OCI-LY1 (cell line): ENCODE measurements at regions not wholly inside any gene's neighbourhood (a gene's known extent, or its start where the extent isn't known, plus 50 kb on each side); places are given as distances from the start of the nearest gene placed in this dataset.

Experiments
- H2AFZ ChIP-seq: fragments of 200-600 bp; sonication (generic), shearing (Covaris generic); 2 replicates; pipeline ENCODE4 v1.6.0; 2014; ENCODE audit warnings: antibody characterized with exemption, mild to moderate bottlenecking, low read length
- H3F3A ChIP-seq: fragments of 200-600 bp; sonication (generic), shearing (Covaris generic); 2 replicates; pipeline ENCODE4 v1.6.0; 2014; ENCODE audit warnings: mild to moderate bottlenecking, antibody characterized with exemption, low read length, moderate library complexity; ENCODE audit not compliant: insufficient read depth
- H3K27ac ChIP-seq: fragments of 200-600 bp; sonication (generic); 2 replicates; pipeline ENCODE4 v1.5.1; 2014; ENCODE audit warnings: low read length, mixed run types, mild to moderate bottlenecking, low read depth; ENCODE audit not compliant: poor library complexity, severe bottlenecking
- H3K27me3 ChIP-seq: fragments of 200-600 bp; sonication (generic); 2 replicates; pipeline ENCODE4 v1.6.0; 2014; ENCODE audit warnings: antibody characterized with exemption, mild to moderate bottlenecking, low read length, moderate library complexity; ENCODE audit not compliant: insufficient read depth
- H3K36me3 ChIP-seq: fragments of 200-600 bp; sonication (generic); 2 replicates; pipeline ENCODE4 v1.6.1; 2014; ENCODE audit warnings: mild to moderate bottlenecking, antibody characterized with exemption, low read length, moderate library complexity, mixed read lengths; ENCODE audit not compliant: insufficient read depth
- H3K4me1 ChIP-seq: fragments of 200-600 bp; sonication (generic); 2 replicates; pipeline ENCODE4 v1.5.1; 2014; ENCODE audit warnings: mild to moderate bottlenecking, low read length, moderate library complexity; ENCODE audit not compliant: insufficient read depth, severe bottlenecking
- H3K4me2 ChIP-seq: fragments of 200-600 bp; sonication (generic), shearing (Covaris generic); 2 replicates; pipeline ENCODE4 v1.6.1; 2014; ENCODE audit warnings: low read length
- H3K4me3 ChIP-seq: fragments of 200-600 bp; sonication (generic); 2 replicates; pipeline ENCODE4 v1.5.1; 2014; ENCODE audit warnings: low read length, low read depth, mild to moderate bottlenecking, mixed read lengths; ENCODE audit not compliant: poor library complexity, severe bottlenecking
- H3K79me2 ChIP-seq: fragments of 200-600 bp; shearing (Covaris generic); 2 replicates; pipeline ENCODE4 v1.6.1; 2016; ENCODE audit warnings: mixed run types, low read length, mixed read lengths; ENCODE audit not compliant: insufficient read depth
- H3K9ac ChIP-seq: fragments of 200-600 bp; sonication (generic), shearing (Covaris generic); 2 replicates; pipeline ENCODE4 v1.6.1; 2014; ENCODE audit warnings: mild to moderate bottlenecking, low read length, mixed read lengths
- H3K9me2 ChIP-seq: fragments of 200-600 bp; sonication (generic), shearing (Covaris generic); 2 replicates; pipeline ENCODE4 v1.6.1; 2014; ENCODE audit warnings: low read depth, mild to moderate bottlenecking, low read length, mixed read lengths
- H3K9me3 ChIP-seq: fragments of 200-600 bp; shearing (Covaris generic); 2 replicates; pipeline ENCODE4 v1.6.1; 2014; ENCODE audit warnings: low read length, mixed read lengths
- H4K20me1 ChIP-seq: fragments of 200-600 bp; sonication (generic), shearing (Covaris generic); 2 replicates; pipeline ENCODE4 v1.6.0; 2016; ENCODE audit warnings: mild to moderate bottlenecking, low read length; ENCODE audit not compliant: insufficient read depth
- EZH2 ChIP-seq: fragments of 200-600 bp; sonication (generic), shearing (Covaris generic); IDR thresholded peaks from 2 replicates; pipeline ENCODE4 v1.8.0; 2017; ENCODE audit warnings: borderline replicate concordance, mixed run types, mild to moderate bottlenecking, antibody characterized with exemption, low read length, moderate library complexity, mixed read lengths
- TF ChIP-seq, protein P1 (sequence below): fragments of 200-600 bp; sonication (generic), shearing (Covaris generic); IDR thresholded peaks from 2 replicates; pipeline ENCODE4 v1.5.1; 2017; ENCODE audit warnings: mild to moderate bottlenecking, antibody characterized with exemption, low read length, moderate library complexity, mixed read lengths

DNA sequence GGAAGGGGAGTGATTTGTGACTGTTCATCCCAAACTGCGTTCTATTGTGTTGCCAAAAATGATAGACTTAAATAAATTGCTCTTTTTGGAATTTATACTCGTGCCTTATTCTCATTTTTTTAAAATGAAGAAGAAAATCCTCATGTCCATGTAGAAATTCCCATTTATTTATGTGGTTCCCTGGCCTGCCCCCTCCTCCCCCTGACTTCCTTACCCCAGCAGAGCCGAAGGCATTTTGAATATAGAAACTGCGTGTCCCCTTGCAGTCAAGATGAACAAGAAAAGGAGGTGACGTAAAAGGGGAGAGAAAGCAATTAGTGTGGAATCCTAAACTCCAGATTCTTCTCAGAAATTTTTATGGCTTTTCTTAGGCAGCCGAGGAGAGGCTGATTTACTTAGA, 126.1 kb downstream of the FAM204A start:
- TF ChIP-seq EZH2: no peak
- TF ChIP-seq, protein P1, sequence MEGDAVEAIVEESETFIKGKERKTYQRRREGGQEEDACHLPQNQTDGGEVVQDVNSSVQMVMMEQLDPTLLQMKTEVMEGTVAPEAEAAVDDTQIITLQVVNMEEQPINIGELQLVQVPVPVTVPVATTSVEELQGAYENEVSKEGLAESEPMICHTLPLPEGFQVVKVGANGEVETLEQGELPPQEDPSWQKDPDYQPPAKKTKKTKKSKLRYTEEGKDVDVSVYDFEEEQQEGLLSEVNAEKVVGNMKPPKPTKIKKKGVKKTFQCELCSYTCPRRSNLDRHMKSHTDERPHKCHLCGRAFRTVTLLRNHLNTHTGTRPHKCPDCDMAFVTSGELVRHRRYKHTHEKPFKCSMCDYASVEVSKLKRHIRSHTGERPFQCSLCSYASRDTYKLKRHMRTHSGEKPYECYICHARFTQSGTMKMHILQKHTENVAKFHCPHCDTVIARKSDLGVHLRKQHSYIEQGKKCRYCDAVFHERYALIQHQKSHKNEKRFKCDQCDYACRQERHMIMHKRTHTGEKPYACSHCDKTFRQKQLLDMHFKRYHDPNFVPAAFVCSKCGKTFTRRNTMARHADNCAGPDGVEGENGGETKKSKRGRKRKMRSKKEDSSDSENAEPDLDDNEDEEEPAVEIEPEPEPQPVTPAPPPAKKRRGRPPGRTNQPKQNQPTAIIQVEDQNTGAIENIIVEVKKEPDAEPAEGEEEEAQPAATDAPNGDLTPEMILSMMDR: no peak
- no peak overlapping the region for H3K27ac ChIP-seq
- H4K20me1 ChIP-seq: no peaks in the 10 kb centered on the region
- no peak overlapping the region for H2AFZ ChIP-seq
- H3K9ac ChIP-seq: no peak overlapping the region
- H3K36me3 ChIP-seq: no peaks in the 10 kb centered on the region
- H3K4me2 ChIP-seq: no peak overlapping the region
- H3K79me2 ChIP-seq: no peaks in the 10 kb centered on the region
- no peaks in the 10 kb centered on the region for H3K4me1 ChIP-seq
- H3K9me3 ChIP-seq: no peaks in the 10 kb centered on the region
- H3K9me2 ChIP-seq: no peaks in the 10 kb centered on the region
- no peaks in the 10 kb centered on the region for H3K27me3 ChIP-seq
- H3K4me3 ChIP-seq: no peak overlapping the region
- H3F3A ChIP-seq: no peaks in the 10 kb centered on the region

DNA sequence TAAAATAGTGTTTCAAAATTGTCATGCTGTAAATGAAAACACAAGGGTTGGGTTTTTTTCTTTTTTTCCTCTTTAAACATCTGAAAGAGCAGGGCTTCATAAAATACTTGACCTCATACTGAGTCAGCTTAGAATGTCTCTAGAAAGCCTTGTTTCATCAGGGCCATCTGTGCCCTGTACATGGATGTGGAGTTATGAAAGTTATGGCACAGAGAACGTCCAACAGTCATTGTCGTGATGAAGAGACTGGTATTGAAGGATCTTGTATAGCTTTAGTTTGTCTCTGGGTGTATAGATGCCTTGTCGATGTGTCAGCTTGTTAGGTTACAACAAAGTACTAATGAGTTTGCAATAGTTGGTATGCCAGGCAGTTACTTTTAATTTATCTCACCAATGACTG, 127.3 kb downstream of the FAM204A start:
- Histone ChIP-seq H3K4me1 (no peaks in the 10 kb centered on the region), H3K4me2 (no peak overlapping the region), H3K4me3 (no peak overlapping the region)

DNA sequence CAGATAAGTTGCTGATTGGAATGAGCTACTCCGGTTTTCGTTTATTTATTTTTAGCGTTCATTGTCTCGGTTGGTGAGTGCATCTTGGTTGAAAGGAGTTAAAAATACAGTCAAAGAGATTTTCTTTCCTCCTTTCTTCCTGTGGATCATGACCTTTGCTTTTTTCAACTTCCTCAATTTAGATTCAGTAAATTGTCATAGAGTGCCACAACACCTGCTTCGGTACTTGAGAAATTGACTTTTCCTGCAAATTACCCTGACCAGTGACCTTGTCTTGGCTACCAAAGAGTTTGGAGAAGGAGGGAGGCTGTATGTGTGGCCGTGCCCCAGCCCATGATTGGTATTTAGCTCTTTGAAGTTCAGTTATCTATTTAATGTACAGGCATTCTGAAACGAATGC, 128.7 kb downstream of the FAM204A start:
- H3K27ac ChIP-seq: no peak overlapping the region

More for the DNA sequence above, 127.3 kb downstream of the FAM204A start:
- TF ChIP-seq EZH2: no peak
- TF ChIP-seq, protein P1: no peak
- Histone ChIP-seq H3K27ac (no peak overlapping the region), H2AFZ (no peak overlapping the region), H3K79me2 (no peaks in the 10 kb centered on the region), H3K27me3 (no peaks in the 10 kb centered on the region), H3K9me3 (no peaks in the 10 kb centered on the region), H3K9me2 (no peaks in the 10 kb centered on the region), H3K9ac (no peak overlapping the region), H3F3A (no peaks in the 10 kb centered on the region), H3K36me3 (no peaks in the 10 kb centered on the region), H4K20me1 (no peaks in the 10 kb centered on the region)

More for the DNA sequence above, 128.7 kb downstream of the FAM204A start:
- no peaks in the 10 kb centered on the region for H3K27me3 ChIP-seq
- TF ChIP-seq EZH2: no peak
- TF ChIP-seq, protein P1: no peak
- no peak overlapping the region for H3K4me3 ChIP-seq
- H3K9me2 ChIP-seq: no peaks in the 10 kb centered on the region
- H3F3A ChIP-seq: no peaks in the 10 kb centered on the region
- no peaks in the 10 kb centered on the region for H3K36me3 ChIP-seq
- no peaks in the 10 kb centered on the region for H3K79me2 ChIP-seq
- H3K4me1 ChIP-seq: no peaks in the 10 kb centered on the region
- no peak overlapping the region for H2AFZ ChIP-seq
- no peak overlapping the region for H3K9ac ChIP-seq
- no peaks in the 10 kb centered on the region for H4K20me1 ChIP-seq
- no peak overlapping the region for H3K4me2 ChIP-seq
- H3K9me3 ChIP-seq: no peaks in the 10 kb centered on the region
